NT2/D1 (cell line): ENCODE measurements at regions not wholly inside any gene's neighbourhood (a gene's known extent, or its start where the extent isn't known, plus 50 kb on each side); places are given as distances from the start of the nearest gene placed in this dataset.

Experiments used
- DNase-seq: peaks from one replicate; pipeline ENCODE4 v3.0.0-alpha.2; 2011; ENCODE audit warnings: low read depth, low spot score
- H3K27me3 ChIP-seq: 2 replicates; pipeline ENCODE4 v1.6.0; 2011; ENCODE audit warnings: mild to moderate bottlenecking; ENCODE audit not compliant: insufficient read length, insufficient read depth
- H3K36me3 ChIP-seq: 2 replicates; pipeline ENCODE4 v1.6.1; 2011; ENCODE audit warnings: mild to moderate bottlenecking, low read length, mixed read lengths; ENCODE audit not compliant: insufficient read depth, insufficient read length
- H3K4me1 ChIP-seq: 2 replicates; pipeline ENCODE4 v1.5.1; 2011; ENCODE audit not compliant: insufficient read depth, insufficient read length
- H3K4me3 ChIP-seq: 2 replicates; pipeline ENCODE4 v1.5.1; 2011; ENCODE audit warnings: low read depth; ENCODE audit not compliant: insufficient read length
- H3K9ac ChIP-seq: 2 replicates; pipeline ENCODE4 v1.6.0; 2011; ENCODE audit warnings: low read depth; ENCODE audit not compliant: insufficient read length
- H3K9me3 ChIP-seq: 2 replicates; pipeline ENCODE4 v1.5.1; 2011; ENCODE audit warnings: mild to moderate bottlenecking, low read length; ENCODE audit not compliant: insufficient read depth
- SUZ12 ChIP-seq: IDR thresholded peaks from 2 replicates; pipeline ENCODE4 v1.6.1; 2011; ENCODE audit not compliant: insufficient read length, insufficient read depth; ENCODE audit errors: extremely low read depth
- YY1 ChIP-seq: IDR thresholded peaks from 2 replicates; pipeline ENCODE4 v1.6.1; 2011; ENCODE audit not compliant: insufficient read length, insufficient read depth
- ZNF274 ChIP-seq: IDR thresholded peaks from 2 replicates; pipeline ENCODE4 v1.6.1; 2011; ENCODE audit warnings: mild to moderate bottlenecking, low read depth, low read length

GRCh38 chr14:42729681-42730080 is 1123.0 kb downstream of the LRFN5 start:
- TF ChIP-seq SUZ12 (no peak), ZNF274 (no peak), YY1 (no peak)

GRCh38 chr14:42719391-42719790 is 1112.7 kb downstream of the LRFN5 start:
- Histone ChIP-seq H3K4me3 (no peak overlapping the region), H3K36me3 (no peaks in the 10 kb centered on the region), H3K4me1 (no peaks in the 10 kb centered on the region), H3K27me3 (no peaks in the 10 kb centered on the region), H3K9ac (no peak overlapping the region), H3K9me3 (no peaks in the 10 kb centered on the region)
- DNase-seq, result no peak
- no peak for TF ChIP-seq ZNF274
- TF ChIP-seq YY1, result no peak
- TF ChIP-seq SUZ12, result no peak

More at GRCh38 chr14:42729681-42730080, 1123.0 kb downstream of the LRFN5 start:
- no peaks in the 10 kb centered on the region for H3K27me3 ChIP-seq
- no peak for DNase-seq
- no peaks in the 10 kb centered on the region for H3K36me3 ChIP-seq
- H3K4me3 ChIP-seq, result no peak overlapping the region
- H3K4me1 ChIP-seq, result no peaks in the 10 kb centered on the region
- no peaks in the 10 kb centered on the region for H3K9me3 ChIP-seq
- H3K9ac ChIP-seq, result no peak overlapping the region

- no peaks in the 10 kb centered on the region for H3K27me3 ChIP-seq
- no peak for DNase-seq
- no peak for TF ChIP-seq YY1
- TF ChIP-seq ZNF274, result no peak
- no peak for TF ChIP-seq SUZ12
- H3K4me1 ChIP-seq, result no peaks in the 10 kb centered on the region
- H3K9ac ChIP-seq, result no peak overlapping the region
- no peak overlapping the region for H3K4me3 ChIP-seq
- H3K9me3 ChIP-seq, result peaks cover 5% of the 10 kb centered on the region; the same call in 1 of the 2 replicates
- H3K36me3 ChIP-seq, result no peaks in the 10 kb centered on the region
These were observed 1108.6 kb downstream of the LRFN5 start for GRCh38 chr14:42715316-42715715.

- Histone ChIP-seq H3K9ac (no peak overlapping the region), H3K4me1 (no peaks in the 10 kb centered on the region), H3K4me3 (no peak overlapping the region), H3K9me3 (peaks cover 5% of the 10 kb centered on the region; the same call in 1 of the 2 replicates), H3K36me3 (no peaks in the 10 kb centered on the region), H3K27me3 (no peaks in the 10 kb centered on the region)
- TF ChIP-seq SUZ12, result no peak
- TF ChIP-seq ZNF274, result no peak
- TF ChIP-seq YY1, result no peak
- no peak for DNase-seq
These were observed 1103.4 kb downstream of the LRFN5 start for GRCh38 chr14:42710071-42710470.

- no peak overlapping the region for H3K4me3 ChIP-seq
- H3K27me3 ChIP-seq, result no peaks in the 10 kb centered on the region
- H3K9ac ChIP-seq, result no peak overlapping the region
- no peak for DNase-seq
- H3K36me3 ChIP-seq, result no peaks in the 10 kb centered on the region
- H3K4me1 ChIP-seq, result no peaks in the 10 kb centered on the region
- TF ChIP-seq ZNF274 (no peak), YY1 (no peak), SUZ12 (no peak)
- H3K9me3 ChIP-seq, result no peaks in the 10 kb centered on the region
These were observed 1096.8 kb downstream of the LRFN5 start for GRCh38 chr14:42703501-42703900.

GRCh38 chr14:42687421-42687820 is 1080.7 kb downstream of the LRFN5 start:
- Histone ChIP-seq H3K4me1 (no peaks in the 10 kb centered on the region), H3K27me3 (no peaks in the 10 kb centered on the region), H3K36me3 (no peaks in the 10 kb centered on the region), H3K4me3 (no peak overlapping the region), H3K9ac (no peak overlapping the region), H3K9me3 (no peaks in the 10 kb centered on the region)
- DNase-seq, result peak; percentile 43
- TF ChIP-seq SUZ12 (no peak), YY1 (no peak), ZNF274 (no peak)

- no peaks in the 10 kb centered on the region for H3K36me3 ChIP-seq
- no peak for DNase-seq
- no peak for TF ChIP-seq SUZ12
- no peak for TF ChIP-seq YY1
- no peak for TF ChIP-seq ZNF274
- no peaks in the 10 kb centered on the region for H3K27me3 ChIP-seq
- H3K4me1 ChIP-seq, result no peaks in the 10 kb centered on the region
- no peak overlapping the region for H3K4me3 ChIP-seq
- H3K9me3 ChIP-seq, result no peaks in the 10 kb centered on the region
- no peak overlapping the region for H3K9ac ChIP-seq
These were observed 1077.0 kb downstream of the LRFN5 start for GRCh38 chr14:42683707-42684106.

- DNase-seq, result no peak
- Histone ChIP-seq H3K27me3 (no peaks in the 10 kb centered on the region), H3K9me3 (no peaks in the 10 kb centered on the region), H3K36me3 (no peaks in the 10 kb centered on the region), H3K9ac (no peak overlapping the region), H3K4me1 (no peaks in the 10 kb centered on the region), H3K4me3 (no peak overlapping the region)
- TF ChIP-seq ZNF274, result no peak
- TF ChIP-seq SUZ12, result no peak
- TF ChIP-seq YY1, result no peak
These were observed 1070.0 kb downstream of the LRFN5 start for GRCh38 chr14:42676636-42677035.
